Mucosa of gallbladder (tissue), 1 donor: ENCODE measurements at regions not wholly inside any gene's neighbourhood (a gene's known extent, or its start where the extent isn't known, plus 50 kb on each side); places are given as distances from the start of the nearest gene placed in this dataset.

Experiments used
- DNase-seq: peaks from one replicate; pipeline ENCODE4 v3.0.0-alpha.2; 2020; ENCODE audit warnings: low spot score
- donor health status: DM: no; HTN: no; CAD: no.

GRCh38 chr2:172230889-172231401 is 128.2 kb upstream of the DLX2 start:
- DNase-seq: no peak

- DNase-seq: no peak
Measured at GRCh38 chr2:172231508-172231907, 128.8 kb upstream of the DLX2 start.

DNA sequence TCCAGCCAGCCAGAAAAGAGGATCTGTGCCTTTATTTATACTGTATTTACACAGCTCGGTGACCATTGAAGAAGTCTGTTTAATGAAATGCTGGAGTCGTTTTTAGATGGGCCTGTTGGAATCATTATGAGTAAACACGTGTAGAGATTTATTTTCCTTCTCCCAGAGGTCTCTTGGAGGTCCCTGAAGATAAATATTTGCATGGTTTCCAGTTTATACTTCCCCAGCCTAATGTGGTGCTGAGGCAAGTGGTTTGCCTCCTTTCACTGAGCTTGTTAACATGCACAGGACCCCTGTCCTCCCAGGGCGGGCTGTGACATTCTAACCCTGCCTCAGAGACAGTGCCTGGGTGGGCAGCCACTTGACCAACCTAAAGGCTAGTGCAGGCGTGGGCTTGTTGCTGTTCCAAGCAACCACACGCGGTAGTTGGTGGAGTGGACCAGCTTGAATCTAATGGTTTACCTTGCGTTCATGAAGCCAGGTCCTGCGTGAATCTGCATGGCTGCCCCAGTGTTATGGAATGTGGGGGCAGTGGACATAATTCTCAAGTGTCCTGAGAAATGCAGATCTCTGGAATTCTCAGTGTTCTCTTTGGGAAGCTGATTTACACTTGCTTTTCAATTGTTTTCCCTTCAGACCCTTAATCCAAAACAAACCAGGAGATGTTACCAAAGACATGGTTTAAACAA is 130.2 kb upstream of the DLX2 start:
- DNase-seq: no peak

DNA sequence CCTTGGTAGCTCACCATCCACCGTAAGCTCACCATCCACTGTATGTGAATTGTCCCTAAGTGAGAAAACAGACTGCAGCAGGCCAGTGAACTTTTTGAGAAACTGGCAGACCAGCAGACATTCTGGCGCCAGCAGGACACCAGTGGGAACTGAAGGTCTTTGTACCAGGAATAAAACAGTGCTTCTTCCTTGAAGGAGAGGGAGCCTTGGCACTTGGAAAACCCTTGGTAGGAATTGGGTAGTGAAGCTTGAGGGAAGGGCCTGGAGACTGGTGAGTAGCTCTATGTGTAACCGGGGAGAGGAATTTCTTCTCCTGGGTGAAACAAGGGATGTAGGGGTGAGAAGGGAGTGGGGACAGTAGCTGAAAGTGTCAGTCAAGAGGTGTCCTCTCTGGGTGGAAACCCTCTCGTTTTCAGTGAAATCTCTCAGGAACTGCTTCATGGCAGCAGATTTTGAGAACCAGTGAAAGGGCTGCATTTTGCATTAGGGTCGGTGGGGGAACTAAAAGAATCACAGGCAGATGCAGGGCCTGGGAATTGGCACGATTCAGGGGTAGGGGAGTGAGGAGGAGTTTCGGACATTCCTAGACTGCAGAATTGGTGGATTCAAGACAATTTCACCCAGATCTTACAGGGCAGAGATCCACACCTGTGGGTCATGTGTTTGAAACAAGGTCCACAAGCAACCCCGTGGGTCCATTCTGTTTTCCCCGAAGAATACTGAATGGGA is 131.5 kb upstream of the DLX2 start:
- no peak for DNase-seq

- no peak for DNase-seq
Measured at GRCh38 chr2:172234716-172235691, 132.3 kb upstream of the DLX2 start.

GRCh38 chr2:172239944-172240590 is 137.4 kb upstream of the DLX2 start:
- no peak for DNase-seq

DNA sequence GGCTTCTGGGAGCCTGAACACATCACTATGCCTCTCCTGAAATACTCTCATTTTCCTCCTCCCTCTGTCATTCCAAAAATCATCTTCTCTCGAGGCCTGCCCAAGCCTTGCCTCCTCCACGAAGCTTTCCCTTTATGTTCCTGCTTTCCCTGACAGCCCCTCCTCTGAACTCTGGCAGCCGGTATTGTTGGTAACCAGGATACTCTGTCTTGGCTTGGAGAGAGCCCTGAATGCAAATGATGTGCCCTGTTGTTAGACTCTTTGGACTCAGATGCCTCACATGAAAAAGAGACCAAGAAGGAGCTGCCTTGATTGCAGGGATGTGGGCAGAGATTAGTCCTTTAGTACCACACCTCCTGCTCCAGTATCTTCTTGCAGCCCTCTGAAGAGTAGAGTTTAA is 138.5 kb upstream of the DLX2 start:
- DNase-seq: no peak

- DNase-seq: no peak
Measured at GRCh38 chr2:172242471-172242870, 139.8 kb upstream of the DLX2 start.

GRCh38 chr2:172242961-172243360 is 140.3 kb upstream of the DLX2 start:
- no peak for DNase-seq

DNA sequence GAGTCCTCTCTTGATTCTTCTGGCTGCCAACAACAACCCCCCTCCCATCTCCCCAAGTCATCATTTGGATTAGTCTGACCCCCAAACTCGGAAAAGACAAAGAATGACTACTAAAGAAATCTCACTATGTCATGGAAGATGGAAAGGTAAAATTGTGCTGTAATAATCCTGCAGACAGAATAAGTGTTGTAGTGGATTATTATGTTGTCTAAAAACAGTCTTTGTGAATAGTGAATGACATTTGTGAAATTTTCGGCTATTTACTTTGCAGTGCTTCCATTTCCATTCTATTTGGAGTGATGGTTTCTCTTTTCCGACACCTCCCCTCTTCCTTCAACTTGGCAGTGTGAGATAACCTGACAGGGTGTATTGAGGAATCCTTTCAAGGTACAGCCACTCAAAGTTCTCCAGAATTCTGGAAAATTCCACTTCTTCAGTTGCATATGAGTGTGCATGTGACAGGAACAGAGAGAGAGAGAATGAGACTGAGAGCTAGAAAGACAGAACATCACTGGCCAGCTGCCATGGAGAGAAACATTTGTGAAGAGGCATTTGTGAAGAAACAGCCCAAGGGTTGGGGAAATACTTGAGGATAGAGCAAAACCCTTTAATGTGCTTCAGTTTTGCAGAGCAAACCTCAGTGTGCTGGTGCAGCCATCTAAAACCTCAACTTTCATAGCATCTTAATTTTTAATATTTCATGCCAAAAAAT is 141.9 kb upstream of the DLX2 start:
- DNase-seq: no peak

GRCh38 chr2:172246649-172247048 is 143.9 kb upstream of the DLX2 start:
- DNase-seq: no peak

DNA sequence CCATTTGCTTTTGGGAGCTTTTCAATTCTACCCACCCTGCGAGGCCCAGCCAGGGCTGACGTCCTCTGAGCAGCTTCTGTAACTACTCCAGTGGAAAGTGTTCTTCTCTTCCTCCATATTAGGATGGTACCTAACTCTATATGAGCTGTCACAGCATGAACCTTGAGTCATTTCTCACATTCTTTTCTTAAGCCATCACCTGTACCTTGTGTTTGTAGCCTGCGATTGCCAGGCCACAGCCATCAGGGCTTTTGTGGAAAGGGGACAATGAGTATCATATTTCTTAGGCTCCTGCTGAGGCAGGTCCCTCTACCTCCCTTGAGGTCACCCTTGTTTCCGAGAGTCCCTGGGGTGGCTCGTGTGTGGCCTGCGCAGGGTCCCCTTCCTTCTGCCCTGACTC is 144.5 kb upstream of the DLX2 start:
- DNase-seq: no peak

DNA sequence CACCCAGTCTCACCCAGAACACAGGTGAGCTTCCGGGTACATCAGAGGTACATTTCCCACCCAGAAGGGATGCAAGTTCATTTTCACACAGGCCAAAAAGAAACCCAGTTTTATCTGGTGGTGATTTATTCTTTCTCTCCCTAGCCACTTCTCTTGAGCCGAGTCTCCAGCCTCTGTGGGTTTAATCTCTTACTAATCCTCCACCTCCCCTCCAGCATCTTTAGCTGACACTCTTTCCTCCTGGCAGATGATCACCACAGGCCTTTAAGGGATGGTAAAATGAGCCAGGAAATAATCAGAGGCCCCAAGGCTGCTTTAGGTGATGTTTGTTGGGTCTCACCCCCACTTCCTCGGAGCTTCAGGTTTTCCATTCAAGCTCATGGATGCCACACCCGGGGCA is 145.7 kb upstream of the DLX2 start:
- DNase-seq: no peak

- DNase-seq: no peak
Measured at GRCh38 chr2:172248785-172249187, 146.1 kb upstream of the DLX2 start.

- DNase-seq: no peak
Measured at GRCh38 chr2:172249334-172249733, 146.6 kb upstream of the DLX2 start.

DNA sequence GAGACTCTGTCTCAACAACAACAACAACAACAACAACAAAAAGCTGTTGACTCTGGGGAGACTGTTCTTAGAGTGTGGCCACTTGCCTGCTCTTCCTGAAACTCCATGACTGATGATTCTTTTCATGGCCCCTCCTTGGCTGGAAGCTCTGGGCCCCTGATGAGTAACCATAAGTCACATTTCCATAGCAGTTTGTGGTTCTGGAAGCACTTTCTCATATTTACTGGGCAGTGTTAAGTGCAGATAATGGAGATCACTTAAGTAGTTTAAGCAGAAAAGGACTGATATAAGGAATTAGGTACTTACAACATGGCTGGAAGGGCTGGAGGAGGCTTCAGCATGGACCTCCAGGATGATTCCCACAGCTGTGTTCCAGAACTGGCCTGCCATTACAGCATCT is 147.3 kb upstream of the DLX2 start:
- DNase-seq: no peak

DNA sequence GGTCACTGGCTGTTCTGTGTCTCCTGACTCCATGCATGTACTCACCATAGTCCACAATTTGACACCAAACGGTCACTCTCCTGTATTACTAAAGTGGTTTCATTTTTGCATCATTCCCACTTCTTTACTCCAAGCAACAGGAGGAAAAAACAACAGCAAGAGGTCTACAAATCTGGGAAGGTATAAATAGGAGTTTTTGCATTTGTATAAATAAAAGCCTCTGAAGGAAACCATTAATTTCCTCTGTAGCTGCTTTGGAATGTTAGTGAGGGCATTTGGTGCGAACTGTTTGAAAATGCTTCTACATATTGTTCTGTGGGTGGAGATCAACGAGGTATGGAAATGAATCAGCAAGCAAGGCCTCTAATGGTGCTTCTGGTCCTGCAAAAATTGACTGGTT is 148.5 kb upstream of the DLX2 start:
- no peak for DNase-seq

DNA sequence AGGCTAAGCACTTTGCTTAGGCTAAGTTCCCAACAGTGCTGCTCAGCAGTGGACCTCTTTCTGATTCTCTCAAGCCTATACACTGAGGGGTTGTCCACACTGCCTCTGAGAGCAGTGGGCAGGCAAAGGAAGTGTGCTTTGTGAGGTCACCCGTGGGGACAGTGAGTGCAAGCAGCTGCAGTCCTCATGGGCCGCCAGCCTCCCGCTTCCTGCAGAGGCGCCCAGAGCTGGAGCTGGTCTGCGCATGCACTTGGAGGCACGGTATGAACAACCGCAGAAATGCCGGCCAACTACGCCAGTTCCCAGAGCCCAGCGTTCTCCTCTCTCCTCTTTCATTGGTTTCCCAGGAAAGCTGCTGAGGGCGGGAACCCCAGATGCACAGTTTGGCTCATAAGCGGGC is 149.5 kb upstream of the DLX2 start:
- DNase-seq: no peak

GRCh38 chr2:172253190-172254052 is 150.7 kb upstream of the DLX2 start:
- no peak for DNase-seq

DNA sequence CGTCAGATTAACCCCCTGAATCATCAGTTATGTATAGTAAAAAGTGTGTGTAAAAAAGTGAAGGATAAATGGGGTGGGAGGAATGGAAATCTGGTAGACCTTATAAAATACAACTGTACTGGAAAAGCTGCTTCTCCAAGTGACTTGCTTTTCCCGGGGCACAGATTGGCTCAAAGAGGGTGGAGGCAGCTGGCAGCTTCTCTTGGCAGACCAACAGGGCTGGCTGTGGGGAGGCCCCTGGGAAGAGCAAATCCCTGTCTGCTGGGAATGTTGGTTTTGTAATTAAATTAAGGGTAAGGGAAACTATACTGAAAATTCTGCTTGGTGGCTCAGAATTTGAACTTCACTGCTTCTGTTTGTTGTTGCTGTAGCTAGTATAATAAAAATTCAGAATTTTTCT is 154.2 kb upstream of the DLX2 start:
- DNase-seq: no peak
